Ureter (tissue), 1 donor: ENCODE measurements at regions not wholly inside any gene's neighbourhood (a gene's known extent, or its start where the extent isn't known, plus 50 kb on each side); places are given as distances from the start of the nearest gene placed in this dataset.

Source experiments
- DNase-seq: peaks from one replicate; pipeline ENCODE4 v3.0.0-alpha.2; 2020; ENCODE audit warnings: low spot score
- donor health status: DM: yes; HTN: yes; CAD: no.

DNA sequence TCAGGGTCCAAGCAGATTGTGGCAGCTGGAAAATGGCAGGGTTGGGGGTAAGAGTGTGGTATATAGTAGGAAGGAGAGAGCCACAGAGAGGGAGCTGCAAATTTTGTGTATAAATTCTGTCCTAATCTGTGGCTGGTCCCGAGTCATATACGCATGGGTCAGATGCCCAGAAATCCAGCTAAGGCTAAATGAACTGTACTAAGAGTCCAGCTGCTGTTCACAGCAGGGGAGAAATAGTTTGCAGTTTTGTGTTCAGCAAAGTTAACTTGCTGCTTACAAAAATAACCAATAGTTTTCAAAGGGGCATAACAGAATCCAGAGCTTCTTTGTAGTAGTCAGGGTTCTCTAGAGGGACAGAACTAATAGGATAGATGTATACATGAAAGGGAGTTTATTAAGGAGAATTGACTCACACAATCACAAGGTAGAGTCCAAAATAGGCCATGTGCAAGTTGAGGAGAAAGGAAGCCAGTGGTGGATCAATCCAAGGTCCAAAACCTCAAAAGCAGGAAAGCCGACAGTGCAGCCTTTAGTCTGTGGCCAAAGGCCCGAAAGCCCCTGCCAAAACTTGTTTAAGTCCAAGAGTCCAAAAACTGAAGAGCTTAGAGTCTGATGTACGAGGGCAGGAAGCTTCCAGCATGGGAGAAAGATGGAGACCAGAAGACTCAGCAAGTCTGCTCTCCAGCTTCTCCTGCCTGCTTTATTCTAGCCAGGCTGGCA is 146.1 kb upstream of the KBTBD8 start:
- DNase-seq = no peak

DNA sequence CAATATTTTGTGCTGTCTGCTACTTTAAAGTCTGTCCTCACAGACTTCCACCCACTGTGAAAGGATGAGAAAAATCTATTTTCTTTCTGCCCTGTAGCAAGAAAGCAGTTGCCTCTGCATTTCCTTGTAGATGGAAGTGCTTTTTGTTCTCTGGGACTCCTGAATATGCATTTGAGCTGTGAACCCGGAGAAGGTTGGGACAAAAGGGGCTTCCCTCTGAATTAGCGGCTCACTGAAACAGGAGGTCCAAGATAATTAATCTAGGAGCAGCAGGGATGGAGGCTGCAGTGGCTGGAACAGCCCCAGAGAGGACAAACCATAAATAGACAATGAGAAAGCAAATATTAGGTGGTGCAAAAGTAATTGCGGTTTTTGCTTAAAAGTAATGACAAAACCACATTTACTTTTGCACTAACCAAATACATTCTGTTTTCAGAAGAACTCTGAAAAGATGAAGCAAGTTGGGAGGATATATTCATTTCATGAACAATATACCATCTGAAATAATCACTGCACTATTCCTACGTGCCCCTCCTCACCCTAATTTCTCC is 143.4 kb upstream of the KBTBD8 start:
- no peak for DNase-seq

DNA sequence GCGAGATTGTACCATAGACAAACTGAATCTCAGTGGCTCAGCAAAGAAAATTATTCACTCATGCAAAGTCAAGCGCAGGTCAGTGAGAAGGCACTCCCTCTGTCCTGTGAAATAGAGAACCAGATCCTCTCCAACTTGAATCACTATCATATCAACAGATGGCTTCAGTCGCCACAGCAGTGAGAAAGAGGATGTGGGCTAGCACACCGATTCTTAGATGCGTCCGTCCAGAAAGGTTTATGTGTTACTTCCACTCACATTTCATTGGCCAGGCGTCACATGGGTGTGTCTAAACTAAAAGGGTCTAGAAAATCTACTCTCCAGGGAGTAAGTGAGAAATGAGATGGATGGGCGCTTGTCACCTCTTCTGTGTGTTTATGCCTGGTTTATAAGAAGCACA is 141.6 kb upstream of the KBTBD8 start:
- DNase-seq = no peak

DNA sequence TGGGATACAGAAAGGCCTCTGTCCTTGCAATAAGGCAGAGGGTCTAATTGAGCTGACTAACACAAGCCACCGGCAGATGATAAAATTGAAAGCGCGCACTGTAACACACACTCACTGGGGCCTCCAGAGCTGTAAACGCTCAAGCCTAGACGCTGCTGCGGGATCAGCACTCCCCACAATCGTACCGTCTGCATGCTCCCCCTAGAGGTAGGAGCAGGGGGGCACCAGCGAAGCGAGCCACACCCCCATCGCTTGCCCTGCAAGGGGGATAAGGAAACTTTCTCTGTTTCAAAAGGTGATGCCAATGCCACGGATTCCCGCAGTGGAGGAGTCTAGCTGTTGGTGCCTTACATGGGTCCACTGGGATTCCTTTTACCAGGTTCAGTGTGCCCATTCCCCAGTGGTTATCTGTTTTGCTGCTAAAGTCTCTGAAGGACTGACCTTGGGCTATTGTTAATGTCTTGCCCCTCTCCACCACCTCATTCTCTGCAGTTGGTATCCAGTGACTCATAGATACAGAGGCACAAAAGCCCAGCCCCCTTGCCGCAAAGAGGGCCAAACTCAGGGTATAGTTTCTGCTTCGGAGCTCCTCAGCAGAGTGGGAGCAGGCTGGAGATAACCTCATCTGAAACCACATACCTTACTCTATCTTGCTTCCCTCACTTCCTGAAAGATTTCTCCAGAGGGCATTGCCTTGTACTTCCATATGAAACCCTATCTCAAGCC is 139.3 kb upstream of the KBTBD8 start:
- DNase-seq = no peak

DNA sequence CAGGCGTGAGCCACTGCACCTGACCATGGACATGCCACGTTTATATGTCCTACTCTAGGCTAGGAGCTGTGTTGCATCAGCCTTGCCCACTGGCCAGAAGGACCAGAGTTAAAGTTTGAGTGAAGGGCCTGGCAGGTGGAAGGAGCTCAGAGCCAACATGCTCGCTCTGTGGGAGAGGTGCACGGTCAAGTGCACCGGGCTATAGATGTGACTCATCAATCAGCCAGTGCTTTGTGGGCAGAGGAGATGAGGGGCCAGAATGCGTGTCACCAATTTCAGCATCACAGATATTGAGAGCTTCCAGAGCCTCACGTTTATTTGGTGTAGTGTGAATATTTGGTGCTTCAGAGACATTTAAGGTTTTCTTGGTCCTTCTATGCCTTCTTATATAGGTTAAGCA is 137.3 kb upstream of the KBTBD8 start:
- no peak for DNase-seq

DNA sequence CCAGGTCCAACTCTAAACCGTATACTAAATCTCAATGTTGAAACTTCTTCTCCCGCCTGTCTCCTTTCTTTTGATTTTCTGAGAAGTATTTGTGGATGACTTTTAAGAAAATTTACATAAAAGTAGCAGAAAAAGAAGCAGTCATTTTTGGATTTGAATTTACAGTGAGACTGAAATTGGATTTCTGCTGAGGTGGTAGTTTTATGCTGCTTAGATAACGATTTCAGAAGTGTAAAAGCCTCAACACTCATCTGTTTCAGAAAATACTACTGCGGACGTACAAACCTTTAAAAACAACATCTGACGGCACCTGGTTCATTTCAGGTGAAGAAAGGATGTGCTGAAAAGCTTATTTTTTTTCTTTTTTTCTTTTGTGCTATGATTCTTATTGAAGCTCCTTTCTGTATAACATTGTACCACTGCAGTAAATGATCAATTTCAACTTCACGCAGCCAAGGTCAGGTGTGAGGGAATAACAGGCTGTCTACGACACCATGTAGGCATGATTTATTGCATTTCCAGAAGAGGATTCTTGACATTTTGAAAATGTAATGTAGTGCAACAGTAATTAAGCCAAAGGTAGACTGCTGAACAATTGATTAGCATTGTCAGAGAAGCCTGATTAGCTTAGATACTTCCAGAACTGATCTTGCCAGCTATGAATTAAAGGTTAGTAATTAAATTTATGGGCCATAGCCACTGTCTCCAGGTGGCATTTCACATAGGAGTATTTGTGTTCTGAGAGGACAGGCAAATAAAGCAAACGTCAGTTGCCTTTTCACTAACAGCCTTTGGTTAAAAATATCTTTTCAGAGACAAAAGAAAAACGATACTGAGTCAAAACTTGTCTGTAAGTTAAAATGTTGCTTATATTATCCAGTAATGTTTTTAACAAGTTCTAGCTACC is 134.6 kb upstream of the KBTBD8 start:
- no peak for DNase-seq

DNA sequence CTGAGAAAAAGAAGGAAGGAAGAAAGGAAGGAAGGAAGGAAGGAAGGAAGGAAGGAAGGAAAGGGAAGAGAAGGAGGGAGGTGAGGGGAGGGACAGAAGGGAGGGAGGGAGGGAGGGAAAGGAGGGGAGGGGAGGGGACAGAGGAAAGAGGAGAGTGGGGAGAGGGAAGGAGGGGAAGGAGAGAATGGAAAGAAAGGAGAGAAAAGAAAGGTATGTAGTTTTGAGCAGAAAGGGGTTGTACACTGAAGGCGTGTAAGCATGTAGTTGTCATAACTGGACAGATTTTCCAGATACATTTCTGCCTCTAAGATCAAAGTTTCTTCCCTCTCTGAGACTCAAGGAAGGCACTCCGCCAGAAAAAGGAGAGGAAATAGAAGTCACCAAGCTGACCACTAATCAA is 113.4 kb upstream of the KBTBD8 start:
- DNase-seq = no peak

DNA sequence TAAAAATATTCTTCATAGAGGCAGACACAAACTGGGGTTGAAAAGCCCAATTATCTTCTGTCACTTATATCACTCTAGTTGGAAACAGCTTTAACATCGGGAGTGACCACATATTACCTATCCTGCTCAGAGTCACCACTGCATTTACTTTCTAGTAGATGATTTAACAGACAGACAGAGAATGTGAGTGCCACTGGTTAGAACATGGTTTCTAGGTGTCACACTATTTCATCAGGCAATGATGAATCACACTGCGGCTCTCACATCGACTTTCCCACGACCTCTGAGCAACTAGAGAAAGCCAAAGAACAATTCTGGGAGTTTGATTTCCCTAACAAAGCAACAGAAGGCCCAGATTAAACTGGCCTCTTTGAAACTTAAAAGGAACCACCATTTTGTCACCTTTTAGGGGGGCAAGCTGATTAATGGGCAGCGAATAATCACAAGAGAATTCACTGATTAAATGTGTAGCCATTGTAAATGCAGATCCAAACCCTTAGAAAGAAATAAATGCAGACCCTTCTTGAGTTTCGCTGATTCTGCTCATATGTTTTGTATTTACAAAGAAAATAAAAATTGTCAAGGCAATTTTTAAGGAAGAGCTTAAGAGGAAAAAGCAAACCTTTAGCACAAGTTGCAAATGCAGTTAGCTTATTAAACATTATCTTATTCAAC is 112.6 kb upstream of the KBTBD8 start:
- DNase-seq = no peak

DNA sequence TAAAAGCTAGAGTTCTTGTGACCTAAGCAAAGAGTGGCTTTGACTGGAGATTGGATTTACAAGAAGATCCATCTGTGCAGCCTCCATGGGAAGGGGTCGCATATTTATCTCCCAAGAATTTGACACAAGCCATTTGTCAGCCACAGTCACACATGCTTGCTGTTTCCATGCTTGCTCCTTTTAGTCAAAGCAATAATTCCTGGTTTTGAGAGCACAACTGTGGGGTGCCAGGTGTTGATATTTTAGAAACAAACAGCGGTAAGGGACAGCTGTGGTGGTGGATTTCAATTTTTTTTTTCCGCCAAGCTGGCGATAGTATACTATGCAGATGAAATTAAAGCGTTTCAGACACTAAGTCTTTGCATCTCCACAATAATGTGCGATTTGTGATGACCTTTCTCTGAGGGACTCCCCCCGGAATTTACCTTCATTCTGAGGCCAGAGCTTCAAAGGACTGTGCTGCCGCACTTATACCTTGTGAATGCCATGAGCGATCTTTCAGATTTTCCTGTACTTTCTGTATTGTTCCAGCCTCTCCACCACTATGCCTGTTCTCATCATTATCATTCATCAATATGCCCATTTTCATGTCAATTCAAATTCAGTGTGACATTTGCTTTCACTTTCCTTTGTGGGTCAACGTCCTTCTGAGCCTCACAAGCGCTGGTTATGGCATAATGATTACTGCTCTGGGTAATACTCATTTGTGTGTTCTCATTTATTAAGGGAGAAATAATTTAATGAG is 108.2 kb upstream of the KBTBD8 start:
- DNase-seq = no peak

DNA sequence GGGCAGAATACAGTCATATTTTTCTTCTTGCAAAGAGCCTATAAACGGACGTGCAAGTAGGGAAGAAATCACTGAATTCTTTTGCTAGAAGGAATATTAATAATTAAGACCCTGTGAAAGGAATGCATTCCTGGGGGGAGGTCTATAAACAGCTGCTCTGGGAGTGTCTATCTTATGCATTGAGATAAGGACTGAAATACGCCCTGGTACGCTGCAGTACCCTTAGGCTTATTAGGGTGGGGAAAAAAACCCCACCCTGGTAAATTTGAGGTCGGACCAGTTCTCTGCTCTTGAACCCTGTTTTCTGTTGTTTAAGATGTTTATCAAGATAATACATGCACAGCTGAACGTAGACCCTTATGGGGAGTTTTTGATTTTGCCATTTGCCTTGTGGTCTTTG is 100.0 kb upstream of the KBTBD8 start:
- DNase-seq = no peak

DNA sequence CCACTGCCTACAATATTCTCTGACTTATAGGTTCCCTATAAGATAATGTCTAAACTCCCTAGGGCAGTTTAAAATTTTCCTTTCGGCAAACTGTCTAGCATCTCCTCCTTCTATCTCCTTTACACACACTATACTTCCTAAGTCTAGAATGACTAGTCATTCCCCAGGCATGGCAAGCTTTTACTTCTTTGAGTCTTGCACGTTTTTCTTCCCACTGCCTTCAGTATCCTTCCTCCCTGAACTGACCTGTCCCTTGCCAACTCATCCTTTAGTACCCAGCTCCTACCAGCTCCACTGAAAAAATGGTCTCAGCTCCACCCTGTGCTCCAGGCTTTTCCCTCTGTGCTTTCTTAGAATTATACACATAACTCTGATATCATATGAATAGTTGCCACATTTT is 93.8 kb upstream of the KBTBD8 start:
- DNase-seq = no peak

DNA sequence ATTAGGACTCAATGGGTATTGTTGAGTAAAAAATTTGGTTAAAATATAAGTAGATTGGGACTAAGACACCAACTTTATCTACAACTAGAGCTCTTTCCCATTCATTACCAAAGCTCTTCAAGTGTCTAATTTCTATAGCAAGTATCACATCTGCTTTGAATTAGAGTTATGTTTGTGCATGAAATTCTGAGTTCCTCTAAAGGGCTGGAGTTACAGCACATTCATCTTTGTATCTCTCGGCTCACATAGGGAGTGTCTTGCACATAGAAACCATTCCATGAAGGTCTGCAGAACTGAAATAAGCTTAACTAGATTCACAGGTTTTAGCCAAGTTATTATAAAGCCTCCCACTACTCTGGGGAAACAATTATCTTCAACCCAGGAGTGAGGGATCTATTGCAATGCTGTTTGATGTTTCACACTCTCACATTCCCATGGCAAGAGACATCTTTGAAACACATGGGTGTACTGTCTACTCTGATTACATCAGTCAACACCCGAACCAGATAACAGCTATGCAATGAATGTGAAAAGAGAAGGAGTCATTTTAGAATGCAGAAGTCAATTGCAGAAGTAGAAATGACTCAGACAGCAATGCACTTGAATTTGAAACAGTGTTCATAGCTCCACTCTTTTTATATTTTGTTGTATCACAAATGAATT is 93.1 kb upstream of the KBTBD8 start:
- DNase-seq = no peak

DNA sequence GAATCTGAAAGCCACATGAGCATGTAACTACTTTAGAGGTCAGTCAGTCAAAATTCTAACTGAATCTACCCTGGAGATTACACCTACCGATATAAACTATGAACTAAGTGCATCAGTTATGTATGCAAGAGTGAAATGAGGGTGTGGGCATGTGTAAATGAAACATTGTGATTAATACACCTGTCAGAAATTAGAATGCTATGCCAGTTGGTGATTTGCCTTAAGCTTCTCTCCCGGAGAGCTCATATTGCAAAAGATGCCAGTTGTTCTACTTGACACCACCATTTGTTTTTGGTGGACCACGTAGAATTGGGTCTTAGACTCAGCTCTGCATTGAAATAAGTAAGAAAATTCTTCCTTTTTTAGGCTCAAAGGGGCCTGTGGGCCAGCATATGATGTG is 91.0 kb upstream of the KBTBD8 start:
- DNase-seq = no peak

DNA sequence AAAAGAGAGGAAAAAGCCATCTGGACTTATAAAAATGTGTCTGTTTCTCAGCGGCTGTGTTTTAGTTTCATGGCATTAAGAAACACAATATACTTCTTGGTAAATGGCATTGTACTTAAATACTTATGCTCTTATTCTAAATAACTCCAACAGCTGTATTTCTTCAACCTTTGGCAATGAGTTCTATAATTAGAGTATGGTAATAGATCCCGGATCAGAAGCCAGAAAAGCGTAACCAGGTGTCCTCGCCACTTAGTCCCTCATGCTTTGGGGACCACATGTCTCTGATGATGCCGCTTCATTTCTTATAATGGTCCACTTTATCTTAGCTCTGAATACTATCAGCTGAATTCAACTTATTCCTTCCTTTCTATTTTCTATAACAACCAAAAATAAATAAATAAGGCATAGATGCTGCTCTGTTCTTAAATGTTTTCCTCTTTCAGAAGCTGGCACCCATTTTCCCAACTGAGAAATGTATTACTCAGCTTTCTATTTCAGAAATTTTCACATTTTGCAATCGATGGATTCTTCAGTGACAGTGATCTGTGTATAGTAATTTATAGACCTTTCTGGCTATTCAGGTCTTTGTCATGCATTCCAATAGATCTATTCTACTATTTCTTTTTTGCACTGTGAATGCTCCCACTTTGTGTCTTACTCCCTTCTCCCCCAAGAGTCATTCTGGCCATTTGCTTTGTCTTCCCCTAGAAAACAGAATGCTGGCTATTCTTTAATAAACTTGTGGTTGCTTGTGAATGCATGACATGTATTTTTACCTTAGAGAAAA is 87.6 kb upstream of the KBTBD8 start:
- DNase-seq = no peak

DNA sequence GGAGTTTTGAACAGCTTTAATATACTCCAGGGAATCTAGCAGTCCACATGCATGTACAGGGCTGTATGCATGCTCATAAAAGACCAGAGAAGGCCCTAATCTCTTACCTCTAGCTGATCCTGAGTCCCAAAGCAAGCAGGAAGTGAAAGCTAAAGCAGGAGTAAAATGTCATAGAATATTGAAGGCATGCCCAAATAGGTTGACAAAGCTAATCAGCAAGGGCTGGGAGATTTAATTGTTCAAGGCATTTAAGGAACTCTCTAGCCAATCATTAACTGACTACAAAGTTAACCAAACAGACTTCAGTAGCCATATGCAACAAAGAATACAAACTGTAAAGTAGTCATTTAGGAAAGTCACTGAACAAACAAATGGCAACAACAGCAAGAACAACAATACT is 85.8 kb upstream of the KBTBD8 start:
- no peak for DNase-seq

DNA sequence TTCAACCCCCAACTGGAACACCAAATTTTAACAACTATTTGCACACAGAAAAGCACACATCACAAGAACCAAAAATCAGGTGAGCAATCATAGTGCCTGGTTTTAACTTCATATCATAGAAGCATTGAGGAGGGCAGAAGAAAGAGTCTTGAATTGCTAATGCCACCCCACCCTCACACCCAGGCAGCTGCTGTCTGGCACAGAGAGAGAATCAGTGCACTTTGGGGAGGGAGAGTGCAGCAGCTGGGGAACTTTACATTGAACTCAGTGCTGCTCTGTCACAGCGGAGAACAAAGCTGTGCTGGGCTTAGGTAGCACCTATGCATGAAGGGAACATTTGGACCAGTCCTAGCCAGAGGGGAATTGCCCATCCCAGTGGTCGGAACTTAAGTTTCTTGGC is 76.0 kb upstream of the KBTBD8 start:
- DNase-seq = no peak

DNA sequence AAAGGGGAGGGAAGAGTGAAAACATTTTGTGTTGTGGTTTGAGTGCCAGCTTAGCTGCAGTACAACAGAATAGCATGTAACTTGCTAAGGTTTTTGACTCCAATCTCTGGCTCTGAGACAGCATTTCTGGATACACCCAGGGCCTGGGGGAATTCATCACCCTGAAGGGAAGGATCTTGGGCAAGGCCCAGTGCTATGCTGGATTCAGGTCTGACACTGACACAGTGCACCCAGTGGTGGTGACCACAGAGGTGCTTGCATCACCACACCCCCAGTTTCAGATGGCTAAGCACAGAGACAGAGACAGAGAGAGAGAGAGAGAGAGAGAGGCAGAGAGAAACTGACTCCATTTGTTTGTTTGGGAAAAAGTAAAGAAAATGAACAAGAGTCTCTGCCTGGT is 74.1 kb upstream of the KBTBD8 start:
- DNase-seq = no peak

DNA sequence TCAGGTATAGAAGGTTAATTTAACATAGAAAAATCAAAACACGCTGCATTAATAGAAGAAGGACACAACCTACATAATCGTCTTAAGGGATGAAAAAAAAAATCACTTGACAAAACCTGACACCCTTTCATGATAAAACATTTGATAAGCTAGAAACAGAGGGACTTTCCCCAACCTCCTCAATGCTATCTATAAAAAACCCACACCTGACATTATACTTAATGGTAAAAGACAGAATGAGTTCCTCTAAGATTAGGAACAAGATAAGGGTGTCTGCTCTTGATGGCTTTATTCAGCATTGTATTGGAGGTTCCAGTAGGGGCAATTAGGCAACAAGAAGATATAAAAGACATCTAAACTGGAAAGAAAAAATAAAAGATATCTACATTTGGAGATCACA is 69.9 kb upstream of the KBTBD8 start:
- DNase-seq = no peak

DNA sequence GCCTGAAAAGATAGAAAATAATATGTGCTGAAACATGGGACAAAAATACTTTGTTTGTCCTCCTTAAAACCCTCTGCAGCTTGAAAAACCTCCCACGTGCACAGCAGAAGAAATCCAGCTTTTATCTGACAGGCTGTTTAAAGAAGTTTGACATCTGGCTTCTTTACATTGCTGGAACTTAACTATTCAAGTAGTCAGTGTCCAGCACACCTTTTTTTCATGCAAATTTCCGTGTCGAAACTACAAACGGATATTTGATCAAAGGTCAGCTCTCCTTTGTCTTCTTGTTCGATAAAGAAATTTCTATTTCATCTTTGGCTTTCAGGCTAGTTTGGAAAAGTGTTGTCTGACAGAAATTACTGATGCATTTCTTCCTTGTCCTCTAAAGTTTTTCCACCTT is 66.8 kb upstream of the KBTBD8 start:
- DNase-seq = no peak

DNA sequence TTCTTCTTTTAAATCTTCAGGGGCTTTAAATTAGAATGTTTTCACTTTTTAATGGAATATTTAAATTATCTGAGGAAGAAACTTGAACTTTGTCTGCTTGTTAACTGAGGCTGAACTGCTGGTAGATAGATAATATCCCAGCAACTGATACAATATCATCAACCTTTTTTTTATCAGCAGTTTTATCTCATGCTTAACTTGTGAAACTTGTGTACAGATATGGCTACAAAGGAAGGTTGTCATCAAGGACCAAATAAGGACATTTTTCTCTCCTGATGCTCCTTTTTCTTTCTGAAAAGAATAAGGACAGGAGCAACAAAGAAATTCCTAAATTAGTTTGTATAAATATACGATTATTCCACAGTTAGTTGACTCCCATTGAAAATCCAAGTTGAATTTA is 66.4 kb upstream of the KBTBD8 start:
- DNase-seq = no peak
